Right ventricle myocardium superior (tissue), 1 donor: ENCODE measurements at regions not wholly inside any gene's neighbourhood (a gene's known extent, or its start where the extent isn't known, plus 50 kb on each side); places are given as distances from the start of the nearest gene placed in this dataset.
"Not testable (repeated sequence)": the region's sequence is repeated elsewhere in the genome, so short reads cannot be mapped to it uniquely, and the experiment has no call there.

Experiments used
- ATAC-seq: fragments of 200-7000 bp; cut with Tn5 transposase; one replicate; pipeline ENCODE4 v1.9.1; 2020; ENCODE audit warnings: mild to moderate bottlenecking; ENCODE audit not compliant: poor library complexity
- DNase-seq: peaks from one replicate; pipeline ENCODE4 v3.0.0-alpha.2; 2020
- intact Hi-C: fragments of 100-400 bp; cut with DNase I; formaldehyde crosslinking; loops from one replicate; pipeline ENCODE4 v1.11.2; 2022
- donor health status: DM: no; HTN: yes; CAD: no; lungs with severe emphysema.

DNA sequence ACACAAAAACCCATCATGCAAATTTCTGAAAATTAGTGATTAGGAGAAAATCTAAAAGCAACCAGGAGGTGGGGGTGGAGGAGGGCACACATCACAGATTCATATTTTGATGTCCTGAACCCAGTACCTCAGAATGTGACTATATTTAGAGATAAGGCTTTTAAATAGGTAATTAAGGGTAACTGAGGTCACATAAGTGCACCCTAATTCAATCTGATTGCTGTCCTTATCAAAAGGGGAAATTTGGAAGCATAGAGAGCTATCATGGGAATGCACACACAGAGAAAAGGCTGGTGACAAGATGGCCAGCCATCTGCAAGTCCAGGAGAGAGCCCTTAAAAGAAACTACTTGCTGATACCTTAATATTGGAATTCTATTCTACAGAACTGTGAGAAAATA, 281.8 kb upstream of the UGT8 start:
- DNase-seq: no peak
- ATAC-seq: no peak
- intact Hi-C loops: no loop called here

DNA sequence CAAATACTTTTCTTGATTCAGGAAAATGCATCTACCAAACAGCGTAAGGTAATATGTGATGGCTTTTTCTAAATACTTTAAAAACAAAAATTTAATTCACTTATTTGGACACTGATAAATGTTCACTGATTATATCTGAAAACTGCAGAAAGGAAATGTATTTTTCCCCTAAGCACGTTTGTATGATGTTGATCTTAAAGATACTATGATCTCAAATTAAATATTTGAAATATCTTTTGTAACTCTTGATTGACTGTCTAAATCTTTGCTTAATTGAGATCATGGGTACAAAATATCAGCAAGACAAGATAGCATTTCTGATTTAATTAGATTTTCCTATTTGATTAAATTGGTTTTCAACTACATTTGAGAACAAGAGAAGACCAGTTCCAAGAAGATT, 281.0 kb upstream of the UGT8 start:
- intact Hi-C loops: no loop called here
- ATAC-seq (no peak), DNase-seq (no peak)

DNA sequence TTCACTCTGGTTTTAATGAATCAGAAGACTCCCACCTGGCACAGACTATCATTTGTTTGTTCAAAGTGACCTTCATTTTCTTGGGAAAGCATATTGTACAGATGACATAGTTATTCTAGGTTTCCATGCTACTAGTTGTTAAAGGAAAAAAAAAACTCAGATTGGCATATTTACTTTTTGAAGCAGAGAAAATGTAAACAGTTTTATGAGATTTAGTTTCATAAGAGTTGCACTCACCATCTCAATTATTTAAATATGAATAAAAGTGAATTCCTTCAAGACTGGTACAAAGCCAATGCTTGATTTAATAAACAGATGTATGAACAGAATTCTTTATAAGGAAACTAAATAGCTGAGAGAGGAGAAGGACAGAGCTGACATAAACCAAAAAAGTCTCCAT, 280.3 kb upstream of the UGT8 start:
- ATAC-seq: no peak
- intact Hi-C loops: no loop called here
- no peak for DNase-seq

DNA sequence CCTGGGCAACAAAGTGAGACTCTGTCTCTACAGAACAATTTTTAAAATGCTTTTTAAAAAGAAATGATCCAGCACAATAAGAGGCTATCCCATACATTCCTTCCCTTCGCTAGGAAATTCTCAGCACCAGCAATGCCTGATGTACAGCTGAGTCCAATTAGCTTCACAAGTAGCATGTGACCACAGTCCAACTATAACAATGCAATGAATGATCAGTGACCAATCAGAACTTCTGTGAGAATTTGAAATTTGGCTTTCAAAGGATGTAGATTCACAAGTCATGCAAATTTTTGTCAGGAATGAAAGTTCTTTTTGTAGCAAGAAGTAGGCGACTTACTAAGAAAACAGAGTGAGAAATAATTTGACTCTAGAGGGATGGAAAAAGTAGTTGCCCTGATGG, 278.5 kb upstream of the UGT8 start:
- intact Hi-C loops: no loop called here
- DNase-seq (no peak), ATAC-seq (no peak)

DNA sequence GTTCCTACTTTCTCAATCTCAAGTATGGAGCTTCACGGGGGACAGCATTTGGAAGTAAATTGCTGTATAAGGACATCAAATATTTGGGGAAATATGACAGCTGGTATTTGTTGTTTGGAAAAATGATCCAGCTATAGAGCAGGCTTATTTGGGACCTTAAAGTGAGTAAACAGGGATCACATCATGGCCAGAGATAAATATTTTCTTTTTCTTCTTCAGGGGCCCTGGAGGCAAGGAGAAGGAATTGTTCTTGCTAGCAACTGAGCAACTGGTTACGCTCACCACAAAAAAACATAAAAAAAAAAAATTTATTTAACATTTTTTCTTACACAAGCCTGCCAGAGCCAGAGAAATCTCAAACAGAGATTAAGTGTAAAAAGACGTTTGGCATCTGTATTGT, 277.2 kb upstream of the UGT8 start:
- no peak for ATAC-seq
- no peak for DNase-seq
- intact Hi-C loops: no loop called here

DNA sequence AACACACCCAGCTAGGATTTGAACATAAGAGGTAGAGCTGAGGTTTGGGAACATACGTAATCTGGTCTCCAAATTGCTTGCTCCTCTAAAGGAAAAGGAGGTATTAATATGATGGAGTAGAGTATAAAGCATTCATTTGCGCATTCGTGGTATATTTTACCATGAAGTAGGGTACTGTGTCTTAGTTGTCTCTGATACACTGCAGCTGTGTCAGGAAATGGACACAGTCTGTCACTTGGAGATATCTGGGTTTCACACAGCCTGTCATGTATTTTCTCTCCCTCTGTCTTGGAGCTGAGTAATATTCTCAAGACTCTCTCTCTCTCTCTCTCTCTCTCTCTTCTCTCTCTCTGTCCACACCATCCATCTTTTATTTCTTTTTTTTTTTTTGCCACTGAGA, 274.8 kb upstream of the UGT8 start:
- ATAC-seq (no peak), DNase-seq (no peak)
- intact Hi-C loops: no loop called here

DNA sequence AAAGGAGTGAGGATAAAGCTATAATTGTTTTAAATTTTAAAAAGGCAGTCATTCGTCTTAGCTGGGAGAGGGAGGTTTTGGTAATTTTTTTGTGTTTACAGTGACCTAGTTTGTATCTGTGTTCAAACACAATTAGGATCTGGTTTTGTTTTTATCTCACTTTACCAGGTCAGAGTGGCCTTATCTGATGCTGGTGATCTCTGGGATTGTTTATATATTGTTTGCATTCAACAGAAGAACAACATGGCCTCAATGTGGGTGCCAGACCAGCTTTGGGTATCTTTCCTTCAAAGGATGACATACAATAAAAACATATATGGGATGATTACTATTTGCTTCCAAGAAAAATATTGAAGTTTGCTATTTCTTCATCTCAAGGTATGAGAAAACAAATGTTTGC, 272.2 kb upstream of the UGT8 start:
- intact Hi-C loops: no loop called here
- no peak for ATAC-seq
- DNase-seq: no peak

DNA sequence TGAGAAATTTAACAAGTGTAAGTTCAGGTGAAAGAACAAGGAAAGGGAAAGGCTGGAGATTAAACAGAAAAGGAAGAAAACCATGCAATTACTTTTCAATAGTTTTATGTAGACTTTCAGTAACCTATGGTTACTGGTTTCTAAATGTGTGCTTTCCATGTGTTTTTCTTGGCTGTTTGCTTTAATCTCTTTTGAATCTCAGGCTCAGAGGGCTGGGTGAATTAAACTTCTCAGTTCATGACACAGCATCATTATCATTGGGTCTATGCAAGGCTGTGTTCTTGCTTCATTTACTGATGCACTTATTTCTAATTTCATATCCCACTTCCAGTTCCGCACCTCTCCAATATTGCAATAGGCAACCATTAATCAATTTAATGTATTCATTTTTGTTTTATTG, 266.5 kb upstream of the UGT8 start:
- intact Hi-C loops: no loop called here
- ATAC-seq: no peak
- DNase-seq: no peak

DNA sequence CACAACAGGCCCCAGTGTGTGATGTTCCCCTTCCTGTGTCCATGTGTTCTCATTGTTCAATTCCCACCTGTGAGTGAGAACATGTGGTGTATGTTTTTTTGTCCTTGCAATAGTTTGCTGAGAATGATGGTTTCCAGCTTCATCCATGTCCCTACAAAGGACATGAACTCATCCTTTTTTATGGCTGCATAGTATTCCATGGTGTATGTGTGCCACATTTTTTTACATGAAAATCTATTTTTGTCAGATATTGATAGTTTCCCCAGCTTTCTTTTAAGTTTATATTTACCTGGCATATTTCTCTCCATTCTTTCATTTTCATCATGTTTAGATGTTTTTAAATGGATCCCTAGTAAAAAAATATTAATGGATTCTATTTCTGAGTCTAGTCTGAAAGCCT, 264.2 kb upstream of the UGT8 start:
- ATAC-seq, DNase-seq, intact Hi-C loops: not testable (repeated sequence)

DNA sequence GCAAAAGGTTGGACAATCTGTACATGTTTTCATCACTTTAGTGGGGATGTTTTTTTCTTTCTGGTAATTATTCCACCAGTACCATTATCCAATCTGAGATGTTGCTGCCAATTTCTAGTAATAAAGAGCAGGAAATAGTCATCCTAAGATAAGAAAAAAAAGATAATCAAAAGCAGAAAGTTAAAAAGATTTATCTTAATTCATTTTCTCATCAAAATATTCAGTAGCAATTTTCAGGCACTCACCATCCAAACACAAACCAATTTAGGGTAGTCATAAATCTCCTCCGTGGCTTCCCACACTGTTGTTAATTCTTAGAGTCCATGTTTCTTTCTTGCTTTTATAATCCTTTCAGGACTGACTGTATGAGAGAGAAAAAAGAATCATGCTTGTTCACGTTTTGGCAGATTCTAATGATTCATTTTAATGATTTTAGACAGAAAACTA, 263.7 kb upstream of the UGT8 start:
- no peak for DNase-seq
- ATAC-seq: no peak
- intact Hi-C loops: no loop called here

DNA sequence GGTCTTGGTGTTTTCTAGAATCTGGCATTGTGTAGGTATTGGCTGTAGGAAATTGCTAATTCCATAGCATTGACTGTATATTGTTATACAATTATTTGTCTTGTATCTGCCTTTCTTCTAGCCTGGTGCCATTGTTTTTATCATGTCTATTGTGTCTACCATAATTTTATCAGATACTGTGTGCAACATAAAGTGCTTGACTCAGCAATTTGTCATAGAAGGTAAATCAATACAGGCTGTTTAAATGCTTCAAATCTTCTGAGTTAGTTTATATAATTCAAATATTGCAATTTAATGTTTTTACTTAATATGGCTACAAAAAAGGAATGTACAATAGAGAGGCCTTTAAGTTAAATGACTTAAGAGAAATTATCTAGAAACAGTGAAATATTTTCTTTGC, 263.3 kb upstream of the UGT8 start:
- ATAC-seq (no peak), DNase-seq (no peak)
- intact Hi-C loops: no loop called here

DNA sequence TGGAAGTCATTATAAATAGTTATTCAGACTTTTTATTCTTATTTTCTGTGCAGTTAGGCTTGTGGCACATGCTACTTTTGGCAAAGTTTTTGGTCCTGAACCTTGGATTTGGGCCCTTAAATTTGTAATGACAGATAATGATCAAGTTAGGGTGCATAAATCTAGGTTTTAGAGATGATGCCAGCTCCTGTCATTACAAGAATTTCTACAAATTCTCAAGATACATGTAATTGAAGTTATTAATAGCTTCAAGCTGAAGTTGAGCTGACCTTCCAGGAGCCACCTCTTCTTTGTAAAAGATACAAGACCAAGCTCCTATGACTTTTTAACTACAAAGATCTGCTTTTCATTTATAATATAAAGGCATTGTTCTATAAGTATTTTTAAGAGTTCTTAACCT, 255.6 kb upstream of the UGT8 start:
- intact Hi-C loops: no loop called here
- DNase-seq (no peak), ATAC-seq (no peak)

DNA sequence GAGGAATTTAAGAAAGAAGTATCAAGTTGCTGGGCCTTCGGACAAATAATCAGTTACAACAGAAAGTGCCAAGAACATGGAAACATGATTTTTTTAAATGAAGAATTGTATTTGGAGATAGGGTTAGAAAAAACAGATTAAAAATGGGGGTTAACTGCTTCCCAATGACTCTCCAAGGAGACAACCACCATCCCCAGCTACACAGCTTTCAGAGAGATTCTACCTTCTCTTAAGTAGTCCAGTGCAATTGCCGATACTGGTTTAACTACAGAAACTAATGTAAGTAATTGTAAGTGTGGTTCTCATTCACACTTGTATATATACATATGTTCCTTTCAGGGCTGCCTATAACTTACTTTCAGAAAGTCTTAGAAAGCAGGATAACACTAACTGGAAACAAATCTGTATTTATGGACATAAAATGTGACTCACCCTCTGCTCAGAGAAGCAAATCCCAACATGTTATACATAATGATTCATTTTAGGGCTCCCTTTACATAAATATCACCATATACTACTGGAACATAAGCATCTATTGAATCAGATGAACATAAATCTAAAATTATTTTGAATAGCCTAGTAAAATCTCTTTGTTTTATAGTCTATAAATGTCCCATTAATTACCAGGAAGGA, 248.9 kb upstream of the UGT8 start:
- DNase-seq (no peak), ATAC-seq (no peak)
- intact Hi-C loops: no loop called here

DNA sequence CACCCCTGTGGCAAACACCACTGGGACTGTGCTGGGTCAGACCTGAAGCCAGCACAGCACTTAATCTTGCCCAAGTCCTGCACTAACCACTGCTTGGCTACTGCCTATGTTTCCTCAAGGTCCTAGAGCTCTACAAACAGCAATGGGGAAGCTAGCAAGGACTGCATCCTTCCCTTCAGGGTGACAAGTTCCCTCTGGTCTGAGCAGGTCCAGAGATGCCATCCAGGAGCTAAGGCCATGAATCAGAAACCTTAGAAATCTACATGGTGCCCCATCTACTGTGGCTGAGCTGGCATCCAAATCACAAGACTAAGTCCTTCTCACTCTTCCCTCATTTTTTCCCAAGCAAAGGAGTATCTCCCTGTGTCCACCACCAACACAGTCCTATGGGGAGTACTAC, 239.7 kb upstream of the UGT8 start:
- intact Hi-C loops: no loop called here
- no peak for ATAC-seq
- no peak for DNase-seq

DNA sequence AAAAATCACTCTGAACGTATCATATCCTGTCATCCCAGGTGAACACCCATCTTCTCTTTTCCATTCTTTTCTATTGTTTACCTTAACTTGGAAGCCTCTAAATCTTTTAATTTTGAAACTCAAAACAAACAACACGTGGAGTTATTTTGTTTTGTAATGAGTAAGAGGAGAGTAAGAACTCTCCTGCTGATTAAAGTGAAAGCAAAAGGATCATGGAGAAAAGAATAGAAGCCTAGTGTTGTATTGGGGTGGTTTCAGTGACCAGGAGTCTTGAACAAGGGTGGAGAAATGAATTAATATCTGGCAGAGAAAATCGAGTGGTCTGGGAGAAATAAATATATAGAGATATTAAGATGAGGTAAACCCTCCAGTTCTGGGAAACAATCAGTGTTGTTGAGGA, 237.4 kb upstream of the UGT8 start:
- intact Hi-C loops: no loop called here
- DNase-seq (no peak), ATAC-seq (no peak)

DNA sequence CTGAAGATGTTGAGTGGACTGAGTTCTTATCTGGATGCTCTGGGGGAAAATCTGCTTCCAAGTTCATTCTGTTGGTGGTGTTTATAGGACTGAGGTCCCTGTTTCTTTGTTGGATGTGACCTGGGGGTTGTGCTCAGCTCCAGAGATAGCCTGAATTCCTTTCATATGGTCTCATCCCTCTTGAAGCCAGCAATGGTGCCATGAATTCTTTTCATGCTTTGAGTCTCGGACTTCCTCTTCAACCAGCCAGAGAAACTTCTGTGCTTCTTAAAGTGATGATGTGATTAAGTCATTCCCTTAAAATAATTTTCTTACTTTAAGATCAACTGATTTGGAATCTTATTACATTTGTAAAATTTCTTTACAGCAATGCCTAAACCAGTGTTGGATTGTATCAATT, 233.8 kb upstream of the UGT8 start:
- peak; percentile 52 for ATAC-seq
- no peak for DNase-seq
- intact Hi-C loops: no loop called here

DNA sequence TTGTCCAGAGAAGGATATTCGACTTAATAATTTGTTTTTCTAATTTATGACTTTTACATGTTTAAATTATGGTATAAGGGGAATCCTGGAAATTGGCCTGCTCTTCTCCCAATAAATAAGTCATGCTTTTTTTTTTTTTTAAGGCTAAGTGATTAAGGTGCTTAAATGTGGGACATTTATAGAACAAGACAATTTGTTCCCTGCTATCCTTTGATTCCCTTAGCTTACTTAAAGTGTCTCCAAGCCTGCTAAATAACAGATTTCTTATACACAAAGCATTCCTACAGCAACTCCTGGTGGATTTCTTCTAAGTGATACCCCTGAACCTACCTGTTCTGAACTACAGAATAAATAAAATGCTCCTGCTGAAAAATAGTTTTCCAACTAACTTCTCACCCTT, 233.0 kb upstream of the UGT8 start:
- DNase-seq (no peak), ATAC-seq (no peak)
- intact Hi-C loops: no loop called here

DNA sequence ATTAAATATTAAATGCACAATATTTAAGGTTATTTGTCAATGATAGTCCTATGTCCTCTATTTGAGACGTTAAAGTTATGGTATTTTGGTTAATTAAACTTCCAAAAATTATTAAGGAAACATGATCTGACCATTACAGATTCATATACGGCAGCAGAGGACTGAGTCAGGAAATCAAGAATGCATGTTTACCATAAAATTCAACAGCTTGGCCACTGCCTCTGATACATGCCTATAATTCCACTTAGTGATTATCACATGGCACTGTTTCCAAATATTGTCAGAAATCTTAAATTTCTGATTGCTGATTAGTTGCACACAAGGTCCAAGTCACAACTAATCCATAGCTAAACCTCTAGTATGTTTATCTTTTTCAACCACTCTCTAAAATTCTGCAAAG, 232.2 kb upstream of the UGT8 start:
- no peak for ATAC-seq
- DNase-seq: no peak
- intact Hi-C loops: no loop called here

DNA sequence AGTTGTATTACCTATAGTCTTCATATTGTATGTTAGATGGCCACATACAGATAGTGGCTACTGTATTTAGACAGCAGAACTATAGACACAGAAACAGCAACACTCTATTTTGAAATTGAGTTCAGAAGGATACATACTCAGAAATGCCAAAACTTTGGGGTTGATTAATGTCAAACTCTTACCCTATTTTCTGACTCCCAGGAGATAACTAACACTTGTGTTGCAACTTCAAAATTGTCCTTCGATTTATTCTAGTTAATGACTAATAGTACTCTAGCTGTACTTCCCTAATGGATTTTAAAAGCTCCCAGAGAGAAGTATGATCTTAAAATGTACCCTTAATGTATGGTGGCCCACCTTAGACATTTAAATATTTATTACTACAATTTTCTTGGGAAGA, 229.9 kb upstream of the UGT8 start:
- DNase-seq: no peak
- ATAC-seq: no peak
- intact Hi-C loops: no loop called here

DNA sequence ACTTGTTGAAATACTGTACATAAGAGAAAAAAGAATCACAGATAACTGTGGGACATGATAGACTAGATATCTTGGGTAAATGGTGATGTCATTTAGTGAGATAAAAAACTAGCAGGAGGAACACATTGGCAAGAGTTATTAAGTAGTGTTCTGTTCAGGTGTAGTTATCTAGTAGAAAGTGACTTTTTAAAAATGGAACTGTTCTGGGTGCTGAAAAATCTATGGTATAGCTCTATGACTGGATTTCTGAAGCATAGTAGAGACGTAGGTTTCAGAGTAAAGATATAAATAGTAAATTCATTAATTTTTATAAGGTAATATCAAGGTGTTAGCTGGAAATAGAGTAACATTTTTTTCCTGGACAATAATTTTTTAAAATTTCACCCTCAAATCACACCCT, 225.1 kb upstream of the UGT8 start:
- no peak for ATAC-seq
- intact Hi-C loops: no loop called here
- no peak for DNase-seq

DNA sequence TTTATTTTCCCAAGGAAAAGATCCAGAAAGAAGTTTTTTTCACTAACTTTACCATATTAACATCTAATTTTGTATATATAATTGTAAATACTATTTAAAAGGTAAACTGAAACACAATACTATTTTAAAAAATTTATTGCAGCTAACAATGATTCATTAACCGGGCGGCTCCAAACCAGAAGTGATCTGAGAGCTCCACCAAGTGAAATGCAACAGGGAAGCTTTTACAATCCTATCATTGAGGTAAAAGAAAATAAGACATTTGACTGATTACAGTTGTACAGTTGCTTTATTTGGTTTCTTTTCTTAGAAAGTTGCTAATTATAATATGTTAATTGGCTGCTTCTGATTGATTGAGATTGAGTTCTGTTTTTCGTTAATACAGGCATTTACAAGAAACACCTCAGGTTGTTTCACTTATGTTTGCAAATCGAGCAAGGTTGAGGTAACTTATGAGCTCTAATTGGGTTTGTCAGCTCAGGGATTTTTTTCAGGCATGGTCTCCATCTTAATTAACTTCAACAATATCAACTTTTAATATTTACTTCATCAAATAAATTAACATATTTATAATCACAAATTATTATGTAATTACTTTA, 220.2 kb upstream of the UGT8 start:
- no peak for ATAC-seq
- DNase-seq: no peak
- intact Hi-C loops: no loop called here
